ENCODE measurements at regions not wholly inside any gene's neighbourhood (a gene's known extent, or its start where the extent isn't known, plus 50 kb on each side); places are given as distances from the start of the nearest gene placed in this dataset.
"Not testable (repeated sequence)": the region's sequence is repeated elsewhere in the genome, so short reads cannot be mapped to it uniquely, and the experiment has no call there.

GRCh38 chr5:119299242-119299614 is 56.6 kb upstream of the TNFAIP8 start:
- DNase-seq (ENCODE audit: extremely low read depth, low read depth), result not testable (repeated sequence)

DNA sequence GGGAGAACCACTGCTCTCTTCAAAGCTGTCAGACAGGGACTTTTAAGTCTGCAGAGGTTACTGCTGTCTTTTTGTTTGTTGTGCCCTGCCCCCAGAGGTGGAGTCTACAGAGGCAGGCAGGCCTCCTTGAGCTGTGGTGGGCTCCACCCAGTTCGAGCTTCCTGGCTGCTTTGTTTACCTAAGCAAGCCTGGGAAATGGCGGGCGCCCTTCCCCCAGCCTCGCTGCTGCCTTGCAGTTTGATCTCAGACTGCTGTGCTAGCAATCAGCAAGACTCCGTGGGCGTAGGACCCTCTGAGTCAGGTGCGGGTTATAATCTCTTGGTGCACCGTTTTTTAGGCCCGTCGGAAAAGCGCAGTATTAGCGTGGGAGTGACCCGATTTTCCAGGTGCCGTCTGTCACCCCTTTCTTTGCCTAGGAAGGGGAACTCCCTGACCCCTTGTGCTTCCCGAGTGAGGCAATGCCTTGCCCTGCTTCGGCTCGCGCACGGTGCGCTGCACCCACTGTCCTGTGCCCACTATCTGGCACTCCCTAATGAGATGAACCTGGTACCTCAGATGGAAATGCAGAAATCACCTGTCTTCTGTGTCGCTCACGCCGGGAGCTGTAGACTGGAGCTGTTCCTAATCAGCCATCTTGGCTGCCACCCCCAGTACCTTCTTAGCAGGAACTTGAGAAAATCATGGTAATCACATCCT is 56.1 kb upstream of the TNFAIP8 start:
- DNase-seq (ENCODE audit: extremely low read depth, low read depth), result not testable (repeated sequence)

DNA sequence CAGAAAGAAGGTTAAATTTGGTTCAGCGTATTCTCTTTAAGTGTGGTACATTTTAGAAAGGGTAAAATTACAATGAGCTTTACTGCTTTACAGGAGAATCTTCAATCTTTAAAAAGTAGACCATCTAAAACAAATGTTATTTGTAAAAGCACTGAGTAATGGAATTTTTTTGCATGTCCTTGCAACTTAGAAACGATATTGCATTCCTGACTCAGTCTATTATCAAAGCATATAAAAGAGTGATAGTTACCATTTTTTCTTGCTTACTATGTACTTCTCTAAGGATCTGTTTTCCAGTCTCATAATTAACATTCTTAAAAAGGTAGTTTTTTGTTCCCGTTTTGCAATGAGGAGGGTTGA is 55.5 kb upstream of the TNFAIP8 start:
- no peak for DNase-seq (ENCODE audit: extremely low read depth, low read depth)

- no peak for DNase-seq (ENCODE audit: extremely low read depth, low read depth)
These were observed 54.6 kb upstream of the TNFAIP8 start for GRCh38 chr5:119301210-119301609.

- DNase-seq (ENCODE audit: extremely low read depth, low read depth), result no peak
These were observed 53.9 kb upstream of the TNFAIP8 start for GRCh38 chr5:119301906-119302305.

DNA sequence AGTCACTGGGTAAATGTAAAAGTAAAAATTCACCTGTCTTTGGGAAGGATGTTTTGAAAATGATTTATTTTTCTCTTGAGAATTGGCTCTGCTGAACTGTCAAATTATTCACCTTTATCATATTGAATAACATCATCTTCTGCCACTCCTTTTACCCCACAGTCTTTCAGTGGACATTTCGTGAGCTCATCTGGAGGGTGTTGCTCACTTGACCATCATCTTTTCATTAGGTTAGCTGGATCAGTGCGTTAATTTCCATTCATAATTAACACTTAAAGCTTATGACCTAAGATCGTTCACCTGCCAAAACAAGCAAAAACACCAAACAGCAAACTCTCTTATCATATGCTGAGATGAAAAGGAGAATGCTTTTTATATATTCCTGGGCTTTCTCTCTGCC is 53.4 kb upstream of the TNFAIP8 start:
- DNase-seq (ENCODE audit: extremely low read depth, low read depth), result no peak

GRCh38 chr5:119302916-119303897 is 52.6 kb upstream of the TNFAIP8 start:
- DNase-seq (ENCODE audit: extremely low read depth, low read depth), result peak; percentile 52

DNA sequence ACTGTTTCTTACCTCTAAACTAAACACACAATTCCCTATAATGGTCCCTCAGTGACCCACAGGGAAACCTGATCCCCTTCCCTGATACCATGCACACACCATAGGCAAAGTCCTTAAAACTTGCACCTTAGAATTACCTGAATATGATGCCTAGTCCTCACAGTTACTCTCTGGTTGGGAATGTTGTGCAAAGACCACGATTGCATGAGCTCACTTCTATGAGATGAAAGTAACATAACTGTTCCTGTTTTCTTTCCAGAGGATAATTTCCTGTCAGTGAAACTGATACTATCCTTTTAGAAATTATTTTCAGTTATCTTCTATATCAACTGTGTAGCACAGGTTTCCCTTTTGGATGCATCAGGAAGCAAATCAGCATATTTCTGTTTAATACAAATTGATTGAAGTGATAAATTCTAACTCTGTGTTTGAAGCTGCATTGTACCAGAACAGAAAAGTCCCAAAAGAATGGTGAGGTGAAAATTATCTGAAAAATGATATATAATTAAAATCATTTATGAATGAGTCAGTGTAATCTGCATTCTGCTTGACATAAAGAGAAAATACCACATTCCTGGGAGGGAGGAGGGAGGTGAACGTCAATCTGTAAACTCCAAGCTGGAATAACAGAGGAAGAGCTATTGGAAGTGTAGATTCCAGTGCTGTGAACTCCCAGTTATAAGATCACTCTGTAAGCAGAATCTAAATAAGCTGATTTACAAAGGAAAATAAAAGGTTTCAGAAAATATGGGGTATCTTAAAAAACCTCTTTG is 51.2 kb upstream of the TNFAIP8 start:
- DNase-seq (ENCODE audit: extremely low read depth, low read depth), result no peak
